PC-9 (cell line): ENCODE measurements at regions not wholly inside any gene's neighbourhood (a gene's known extent, or its start where the extent isn't known, plus 50 kb on each side); places are given as distances from the start of the nearest gene placed in this dataset.

Experiments used
- CTCF ChIP-seq: fragments of 200-600 bp; sonication (generic); conservative IDR thresholded peaks from 2 replicates; pipeline ENCODE4 v1.6.1; 2017; ENCODE audit warnings: mixed run types, antibody characterized with exemption, mild to moderate bottlenecking, moderate library complexity
- EZH2 ChIP-seq: fragments of 200-600 bp; sonication (generic); IDR thresholded peaks from 2 replicates; pipeline ENCODE4 v1.8.0; 2017; ENCODE audit warnings: antibody characterized with exemption, low read depth

DNA sequence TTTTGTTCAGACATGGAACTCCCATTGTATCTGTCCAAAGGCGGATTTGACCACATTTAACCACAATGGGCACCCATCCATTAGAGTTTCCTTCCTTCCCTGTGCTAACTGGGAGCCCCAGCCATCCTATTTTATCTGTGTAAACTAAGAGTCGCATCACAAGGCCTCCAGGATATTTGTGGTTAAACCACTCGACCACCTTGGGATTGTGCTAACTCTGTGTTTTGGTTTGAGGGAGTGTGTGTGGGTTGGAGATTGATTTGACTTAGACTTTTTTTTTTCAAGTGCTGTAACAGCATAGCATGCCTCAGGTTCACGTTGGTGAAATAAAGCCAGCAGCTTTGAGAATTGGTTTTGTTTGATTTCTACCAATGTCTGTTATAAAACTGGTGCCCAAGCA lies 100.4 kb upstream of the TP63 start:
- no peak for TF ChIP-seq CTCF
- TF ChIP-seq EZH2, result no peak
